Stimulated activated effector memory CD8-positive, alpha-beta T cell treated with anti-CD3 and anti-CD28 coated beads, Interleukin-12 subunit alpha, Interleukin-12 subunit beta, amount 100 ng/mL, for 72 hours (primary cell): ENCODE measurements at regions not wholly inside any gene's neighbourhood (a gene's known extent, or its start where the extent isn't known, plus 50 kb on each side); places are given as distances from the start of the nearest gene placed in this dataset.

ENCODE experiments used
- ATAC-seq: fragments of 150-1000 bp; cut with Tn5 transposase; 2 replicates; pipeline ENCODE4 v1.10.0; 2021
- DNase-seq, 2 donors: peaks; one replicate each; pipeline ENCODE4 v3.0.0; 2021 to 2022; ENCODE audit warnings: low spot score in 2 of 2
- H3K27ac Mint-ChIP-seq: one replicate; pipeline ENCODE4 v1.8.0; 2022; ENCODE audit warnings: mild to moderate bottlenecking, mixed read lengths
- H3K36me3 Mint-ChIP-seq: one replicate; pipeline ENCODE4 v1.8.0; 2022; ENCODE audit warnings: mild to moderate bottlenecking, mixed read lengths
- H3K4me1 Mint-ChIP-seq: one replicate; pipeline ENCODE4 v1.8.0; 2022; ENCODE audit warnings: mixed read lengths
- H3K4me3 Mint-ChIP-seq: one replicate; pipeline ENCODE4 v1.8.0; 2022; ENCODE audit warnings: mild to moderate bottlenecking, mixed read lengths
- H3K9me3 Mint-ChIP-seq: one replicate; pipeline ENCODE4 v1.8.0; 2022; ENCODE audit warnings: mixed read lengths

DNA sequence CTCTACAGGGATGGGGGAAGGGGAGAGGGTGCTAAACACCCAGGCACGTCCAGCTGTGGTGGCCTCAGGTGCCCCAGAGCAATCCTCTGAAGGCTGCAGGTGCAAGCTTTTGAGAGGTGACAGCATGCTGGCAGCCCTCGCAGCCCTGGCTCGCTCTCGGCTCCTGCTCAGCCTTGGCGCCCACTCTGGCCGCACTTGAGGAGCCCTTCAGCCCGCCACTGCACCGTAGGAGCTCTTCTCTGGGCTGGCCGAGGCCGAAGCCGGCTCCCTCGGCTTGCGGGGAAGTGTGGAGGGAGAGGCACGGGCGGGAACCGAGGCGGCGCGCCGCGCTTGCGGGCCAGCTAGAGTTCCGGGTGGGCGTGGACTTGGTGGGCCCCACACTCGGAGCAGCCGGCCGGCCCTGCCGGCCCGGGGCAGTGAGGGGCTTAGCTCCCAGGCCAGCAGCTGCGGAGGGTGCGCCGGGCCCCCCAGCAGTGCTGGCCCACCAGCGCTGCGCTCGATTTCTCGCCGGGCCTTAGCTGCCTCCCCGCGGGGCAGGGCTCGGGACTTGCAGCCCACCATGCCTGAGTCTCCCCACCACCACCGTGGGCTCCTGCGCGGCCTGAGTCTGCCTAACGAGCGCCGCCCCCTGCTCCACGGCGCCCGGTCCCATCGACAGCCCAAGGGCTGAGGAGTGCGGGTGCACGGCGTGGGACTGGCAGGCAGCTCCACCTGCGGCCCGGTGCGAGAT is 112.1 kb downstream of the TRIM29 start:
- no peak for DNase-seq
- no peaks in the 10 kb centered on the region for H3K9me3 Mint-ChIP-seq

DNA sequence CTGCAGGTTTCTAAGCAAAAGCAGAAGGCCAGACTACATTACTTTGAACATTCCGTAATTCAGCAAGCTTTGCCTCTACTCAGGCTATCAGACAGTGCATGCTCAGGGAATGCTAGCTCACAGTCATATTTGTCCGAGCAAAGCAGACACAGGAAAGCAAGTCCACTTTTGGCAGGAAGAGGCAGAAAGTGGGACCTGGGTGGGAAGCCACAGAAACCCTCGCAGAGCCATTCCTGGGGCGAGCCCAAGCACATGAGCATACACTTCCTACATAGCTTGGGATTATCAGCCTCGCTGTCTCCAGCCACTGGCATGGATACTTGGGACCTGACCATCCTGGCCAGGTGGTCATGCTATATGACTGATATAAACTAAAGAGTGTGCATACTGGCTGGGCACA is 113.3 kb downstream of the TRIM29 start:
- no peaks in the 10 kb centered on the region for H3K4me1 Mint-ChIP-seq
- DNase-seq, result no peak
- no peak overlapping the region for H3K27ac Mint-ChIP-seq
- ATAC-seq, result no peak
- no peaks in the 10 kb centered on the region for H3K36me3 Mint-ChIP-seq
- no peaks in the 10 kb centered on the region for H3K9me3 Mint-ChIP-seq
- no peak overlapping the region for H3K4me3 Mint-ChIP-seq

More for the DNA sequence above, 112.1 kb downstream of the TRIM29 start:
- H3K36me3 Mint-ChIP-seq, result no peaks in the 10 kb centered on the region
- no peak overlapping the region for H3K4me3 Mint-ChIP-seq
- no peaks in the 10 kb centered on the region for H3K4me1 Mint-ChIP-seq
- H3K27ac Mint-ChIP-seq, result no peak overlapping the region
- ATAC-seq, result no peak

DNA sequence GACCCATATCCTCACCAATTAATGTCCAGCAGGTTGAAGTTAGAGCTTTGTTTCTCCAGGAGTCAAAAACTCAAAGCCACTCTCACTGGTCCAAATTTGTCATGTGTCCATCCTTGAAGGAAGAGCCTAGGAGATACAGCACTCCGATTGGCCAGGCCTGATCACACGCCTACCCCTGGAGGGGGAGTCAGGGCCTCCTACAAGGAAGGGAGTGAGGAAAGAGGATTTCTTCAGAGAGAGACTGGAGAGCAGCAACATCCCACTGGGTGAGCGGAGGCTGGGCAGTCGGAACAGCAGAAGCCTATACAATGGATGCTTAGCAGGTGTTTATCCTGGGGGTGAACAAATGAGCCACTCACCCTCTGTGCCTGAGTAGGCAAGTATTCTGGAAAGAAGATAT is 113.9 kb downstream of the TRIM29 start:
- ATAC-seq (peak; percentile 27), DNase-seq (no peak)
- no peaks in the 10 kb centered on the region for H3K36me3 Mint-ChIP-seq
- H3K9me3 Mint-ChIP-seq, result no peaks in the 10 kb centered on the region
- H3K4me3 Mint-ChIP-seq, result no peak overlapping the region
- H3K4me1 Mint-ChIP-seq, result no peaks in the 10 kb centered on the region
- no peak overlapping the region for H3K27ac Mint-ChIP-seq

GRCh38 chr11:120023551-120023950 is 114.4 kb downstream of the TRIM29 start:
- Mint-ChIP-seq H3K9me3 (no peaks in the 10 kb centered on the region), H3K27ac (no peak overlapping the region), H3K36me3 (no peaks in the 10 kb centered on the region), H3K4me3 (no peak overlapping the region), H3K4me1 (no peaks in the 10 kb centered on the region)
- ATAC-seq (no peak), DNase-seq (no peak)

GRCh38 chr11:120023120-120023519 is 114.8 kb downstream of the TRIM29 start:
- Mint-ChIP-seq H3K9me3 (no peaks in the 10 kb centered on the region), H3K27ac (no peak overlapping the region), H3K4me3 (no peak overlapping the region), H3K36me3 (no peaks in the 10 kb centered on the region), H3K4me1 (no peaks in the 10 kb centered on the region)
- no peak for ATAC-seq
- DNase-seq, result no peak

GRCh38 chr11:120022617-120023016 is 115.3 kb downstream of the TRIM29 start:
- Mint-ChIP-seq H3K9me3 (no peaks in the 10 kb centered on the region), H3K4me1 (no peaks in the 10 kb centered on the region), H3K27ac (no peak overlapping the region), H3K36me3 (no peaks in the 10 kb centered on the region), H3K4me3 (no peak overlapping the region)
- no peak for DNase-seq
- no peak for ATAC-seq

- ATAC-seq (no peak), DNase-seq (no peak)
- H3K9me3 Mint-ChIP-seq, result no peaks in the 10 kb centered on the region
- H3K4me3 Mint-ChIP-seq, result no peak overlapping the region
- H3K36me3 Mint-ChIP-seq, result no peaks in the 10 kb centered on the region
- H3K4me1 Mint-ChIP-seq, result no peaks in the 10 kb centered on the region
- no peak overlapping the region for H3K27ac Mint-ChIP-seq
Observed at GRCh38 chr11:120021978-120022377, 115.9 kb downstream of the TRIM29 start.

- H3K4me1 Mint-ChIP-seq, result no peaks in the 10 kb centered on the region
- DNase-seq (no peak), ATAC-seq (no peak)
- H3K4me3 Mint-ChIP-seq, result no peak overlapping the region
- H3K9me3 Mint-ChIP-seq, result no peaks in the 10 kb centered on the region
- no peaks in the 10 kb centered on the region for H3K36me3 Mint-ChIP-seq
- no peak overlapping the region for H3K27ac Mint-ChIP-seq
Observed at GRCh38 chr11:120021391-120021953, 116.4 kb downstream of the TRIM29 start.

DNA sequence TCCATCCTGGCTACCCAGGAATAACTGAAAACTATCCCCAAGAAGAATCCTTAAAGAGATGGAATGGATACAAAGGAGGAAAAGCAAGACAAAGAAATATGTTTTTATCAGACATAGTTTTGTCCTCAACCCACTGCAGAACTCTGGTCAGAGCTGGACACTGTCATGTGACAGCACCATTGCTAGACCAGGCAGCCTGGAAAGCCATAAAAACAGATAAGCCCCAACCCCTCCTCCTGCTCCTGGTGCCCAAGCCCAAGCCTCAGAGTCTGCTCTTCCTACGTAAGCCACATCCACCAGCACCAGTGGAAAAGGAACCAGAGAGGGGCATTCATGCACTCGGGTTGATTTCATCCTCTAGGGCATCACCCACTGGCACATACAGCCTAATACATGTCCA is 116.9 kb downstream of the TRIM29 start:
- Mint-ChIP-seq H3K4me1 (no peaks in the 10 kb centered on the region), H3K9me3 (no peaks in the 10 kb centered on the region), H3K4me3 (no peak overlapping the region), H3K27ac (no peak overlapping the region), H3K36me3 (no peaks in the 10 kb centered on the region)
- ATAC-seq (no peak), DNase-seq (no peak)

DNA sequence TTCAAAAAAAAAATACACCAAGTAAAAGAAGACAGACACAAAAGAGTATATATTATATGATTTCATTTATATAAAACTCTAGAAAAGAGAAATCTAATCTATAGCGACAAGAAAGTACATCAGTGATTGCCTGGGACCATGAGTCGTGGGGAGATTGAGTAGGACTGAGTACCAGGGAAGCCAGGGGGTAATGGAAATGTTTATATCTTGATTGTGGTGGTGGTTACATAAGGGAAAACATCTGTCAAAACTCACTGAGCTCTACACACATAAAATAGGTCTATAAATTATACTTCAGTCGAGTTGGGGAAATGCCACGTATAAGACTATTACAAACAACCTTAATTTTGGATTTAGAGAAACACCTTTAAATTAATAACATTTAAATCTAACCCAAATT is 117.4 kb downstream of the TRIM29 start:
- no peak overlapping the region for H3K4me3 Mint-ChIP-seq
- DNase-seq (no peak), ATAC-seq (no peak)
- no peaks in the 10 kb centered on the region for H3K4me1 Mint-ChIP-seq
- no peaks in the 10 kb centered on the region for H3K36me3 Mint-ChIP-seq
- H3K27ac Mint-ChIP-seq, result no peak overlapping the region
- no peaks in the 10 kb centered on the region for H3K9me3 Mint-ChIP-seq

- ATAC-seq (no peak), DNase-seq (no peak)
- Mint-ChIP-seq H3K27ac (no peak overlapping the region), H3K9me3 (no peaks in the 10 kb centered on the region), H3K4me1 (no peaks in the 10 kb centered on the region), H3K4me3 (no peak overlapping the region), H3K36me3 (no peaks in the 10 kb centered on the region)
Observed at GRCh38 chr11:120019191-120019590, 118.7 kb downstream of the TRIM29 start.

GRCh38 chr11:120017582-120018150 is 120.2 kb downstream of the TRIM29 start:
- H3K9me3 Mint-ChIP-seq, result no peaks in the 10 kb centered on the region
- H3K36me3 Mint-ChIP-seq, result no peaks in the 10 kb centered on the region
- H3K4me3 Mint-ChIP-seq, result no peak overlapping the region
- no peaks in the 10 kb centered on the region for H3K4me1 Mint-ChIP-seq
- no peak overlapping the region for H3K27ac Mint-ChIP-seq
- no peak for DNase-seq
- no peak for ATAC-seq

DNA sequence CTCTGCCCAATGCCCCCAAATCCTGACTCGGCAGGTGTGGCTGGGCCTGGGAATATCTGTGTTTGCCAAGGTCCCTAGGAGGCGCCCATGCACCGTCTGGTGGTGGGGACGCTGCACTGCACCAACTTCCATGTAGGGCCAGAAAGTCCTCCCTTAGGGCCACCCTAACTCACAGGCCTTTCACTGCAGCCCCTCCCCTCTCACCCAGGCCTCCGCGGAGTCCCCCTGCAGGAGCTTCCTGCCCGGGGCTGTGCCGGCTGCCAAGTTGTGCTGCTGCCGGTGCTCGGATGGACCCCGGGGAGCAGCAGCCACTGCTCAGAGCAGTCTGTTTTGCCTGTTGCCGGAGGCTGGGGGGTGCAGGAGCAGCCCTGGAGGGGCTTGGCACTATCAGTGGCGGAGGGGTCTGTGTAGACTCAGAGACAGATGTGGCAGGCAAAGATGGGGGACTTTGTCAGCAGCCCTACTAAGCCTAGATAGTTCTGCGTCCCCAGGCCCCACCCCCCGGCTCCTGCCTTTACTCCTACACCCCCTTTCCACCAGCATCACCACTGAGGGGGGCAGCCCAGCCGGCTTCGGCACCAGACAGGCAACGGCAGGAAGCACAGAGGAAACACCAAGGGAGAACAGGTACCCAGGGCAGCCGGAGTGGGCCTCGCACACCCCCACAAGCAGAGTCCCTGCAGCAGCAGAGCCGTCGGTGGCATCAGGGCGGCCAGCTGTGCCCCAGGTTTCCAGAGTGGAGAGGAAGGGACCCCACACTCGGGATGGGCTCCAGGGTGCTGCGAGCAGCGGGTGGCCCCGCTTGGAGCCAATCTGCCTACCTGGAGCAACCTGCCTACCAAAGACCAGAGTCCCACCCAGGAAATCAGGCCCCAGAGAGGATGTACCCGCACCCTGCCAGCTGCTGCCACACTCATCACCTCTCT is 124.3 kb downstream of the TRIM29 start:
- H3K4me3 Mint-ChIP-seq, result no peak overlapping the region
- H3K9me3 Mint-ChIP-seq, result no peaks in the 10 kb centered on the region
- H3K27ac Mint-ChIP-seq, result no peak overlapping the region
- DNase-seq, result no peak
- ATAC-seq, result peak; percentile 35
- no peaks in the 10 kb centered on the region for H3K36me3 Mint-ChIP-seq
- H3K4me1 Mint-ChIP-seq, result no peaks in the 10 kb centered on the region

GRCh38 chr11:120012245-120012644 is 125.7 kb downstream of the TRIM29 start:
- no peaks in the 10 kb centered on the region for H3K9me3 Mint-ChIP-seq
- H3K27ac Mint-ChIP-seq, result no peak overlapping the region
- ATAC-seq (no peak), DNase-seq (no peak)
- no peaks in the 10 kb centered on the region for H3K36me3 Mint-ChIP-seq
- H3K4me1 Mint-ChIP-seq, result no peaks in the 10 kb centered on the region
- H3K4me3 Mint-ChIP-seq, result no peak overlapping the region

- no peaks in the 10 kb centered on the region for H3K9me3 Mint-ChIP-seq
- H3K36me3 Mint-ChIP-seq, result no peaks in the 10 kb centered on the region
- H3K27ac Mint-ChIP-seq, result no peak overlapping the region
- ATAC-seq (no peak), DNase-seq (no peak)
- H3K4me1 Mint-ChIP-seq, result no peaks in the 10 kb centered on the region
- no peak overlapping the region for H3K4me3 Mint-ChIP-seq
Observed at GRCh38 chr11:120011836-120012235, 126.1 kb downstream of the TRIM29 start.
